ENCODE measurements at regions not wholly inside any gene's neighbourhood (a gene's known extent, or its start where the extent isn't known, plus 50 kb on each side); places are given as distances from the start of the nearest gene placed in this dataset.
"Not testable (repeated sequence)": the region's sequence is repeated elsewhere in the genome, so short reads cannot be mapped to it uniquely, and the experiment has no call there.

DNA sequence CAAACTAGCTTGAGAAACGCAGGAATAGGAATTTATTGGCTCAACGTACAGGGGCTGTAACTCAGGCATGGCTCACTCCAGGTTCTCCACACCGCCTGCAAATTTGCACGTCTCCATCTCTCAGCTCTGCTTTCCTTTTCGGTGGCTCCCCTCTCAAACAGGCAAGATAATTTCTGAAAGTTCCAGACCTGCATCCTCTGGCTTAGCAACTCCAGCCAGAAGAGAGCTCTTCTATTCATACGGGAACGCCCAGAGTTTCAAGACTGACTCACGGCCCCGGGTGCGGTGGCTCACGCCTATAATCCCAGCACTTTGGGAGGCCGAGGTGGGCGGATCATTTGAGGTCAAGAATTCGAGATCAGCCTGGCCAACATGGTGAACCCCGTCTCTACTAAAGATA is 139.7 kb upstream of the BNIP2 start:
- DNase-seq: no peak

DNA sequence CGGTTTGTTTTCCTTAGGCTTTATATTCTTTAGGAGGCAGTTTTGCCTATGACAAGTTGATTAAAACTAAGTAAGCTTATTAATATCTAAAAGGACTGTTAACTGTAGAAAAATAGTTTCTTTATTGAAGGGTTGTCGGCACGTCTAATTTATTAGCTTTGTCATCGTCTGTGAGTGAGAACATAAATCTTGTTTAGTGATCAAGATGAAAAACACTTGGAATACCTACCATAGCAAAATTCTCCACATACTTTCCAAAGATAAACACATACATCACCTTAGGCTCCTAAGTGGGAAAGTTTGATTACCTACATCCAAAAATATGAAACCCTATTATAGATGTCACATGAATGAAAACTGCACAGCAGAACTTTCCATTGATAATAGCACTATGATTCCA is 139.1 kb upstream of the BNIP2 start:
- DNase-seq: no peak

DNA sequence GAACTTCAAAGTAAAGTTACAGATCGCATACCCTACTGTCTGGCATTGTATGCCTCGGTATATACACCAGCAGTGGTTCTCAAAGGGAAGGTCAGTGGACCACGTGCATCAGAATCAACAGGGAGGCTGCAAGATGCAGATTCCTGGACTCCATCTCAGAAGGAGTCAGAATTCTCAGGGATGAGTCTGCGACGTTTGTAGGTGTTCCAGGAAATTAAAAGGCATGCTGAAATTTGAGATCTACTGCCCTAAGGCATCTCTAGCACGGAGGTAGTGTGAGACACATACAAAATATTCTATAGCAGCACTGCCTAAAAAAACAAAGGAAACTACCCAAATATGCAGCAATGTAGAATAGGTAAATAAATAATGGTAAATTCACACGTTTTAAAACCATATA is 136.8 kb upstream of the BNIP2 start:
- no peak for DNase-seq

DNA sequence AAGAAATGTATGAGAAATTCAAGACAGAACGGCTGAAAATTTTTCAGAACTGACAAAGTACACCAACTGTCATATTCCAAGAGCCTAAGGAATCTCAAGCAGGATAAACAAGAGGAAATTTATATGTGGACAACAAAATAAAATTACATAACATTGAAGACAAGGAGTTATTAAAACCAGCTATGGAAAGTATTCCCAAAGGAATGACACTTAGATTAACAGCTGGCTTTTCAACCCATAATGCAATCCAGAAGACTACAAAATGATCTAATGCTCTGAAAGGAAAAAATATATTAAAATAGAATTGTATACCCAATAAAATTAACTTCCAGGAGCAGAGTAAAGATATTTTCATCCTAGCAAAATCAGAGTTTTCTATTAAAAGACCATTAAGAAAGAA is 132.2 kb upstream of the BNIP2 start:
- DNase-seq: no peak

DNA sequence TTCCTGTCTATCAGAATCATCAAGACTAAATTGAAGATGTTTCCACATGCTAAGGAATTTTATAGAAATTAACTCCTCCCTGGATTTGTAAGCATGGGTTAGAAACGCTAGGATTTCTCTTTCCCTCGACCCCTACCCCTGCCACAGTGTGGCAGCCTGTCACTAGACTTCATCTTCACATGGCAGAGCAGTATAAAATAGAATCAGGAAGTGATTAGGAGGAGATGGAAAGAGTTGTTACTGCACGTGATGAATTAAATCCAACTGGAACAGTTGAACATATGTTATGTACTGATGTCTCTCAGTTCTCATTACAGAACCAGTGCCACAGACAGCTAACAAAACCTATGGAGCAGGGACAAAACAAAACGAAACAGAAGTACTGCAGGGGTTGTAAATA is 130.0 kb upstream of the BNIP2 start:
- DNase-seq: no peak

DNA sequence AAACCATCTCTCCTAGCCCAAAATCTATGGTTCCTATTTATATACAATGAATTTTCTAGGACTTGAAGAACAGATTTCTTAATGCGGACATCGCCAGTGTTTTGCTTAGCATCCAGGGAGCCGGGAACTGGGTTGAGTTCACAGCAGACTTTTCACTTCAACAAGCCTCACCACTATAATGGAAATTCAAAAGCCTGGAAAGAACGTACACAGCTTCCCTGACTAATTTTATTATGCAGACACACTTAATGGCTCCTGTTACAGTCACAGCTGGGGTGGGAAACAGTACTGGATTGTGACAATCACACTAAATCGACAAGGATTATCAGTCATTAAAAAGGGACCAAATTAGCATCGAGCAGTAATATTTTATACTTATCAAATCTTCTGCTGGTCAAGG is 129.2 kb upstream of the BNIP2 start:
- DNase-seq: no peak

DNA sequence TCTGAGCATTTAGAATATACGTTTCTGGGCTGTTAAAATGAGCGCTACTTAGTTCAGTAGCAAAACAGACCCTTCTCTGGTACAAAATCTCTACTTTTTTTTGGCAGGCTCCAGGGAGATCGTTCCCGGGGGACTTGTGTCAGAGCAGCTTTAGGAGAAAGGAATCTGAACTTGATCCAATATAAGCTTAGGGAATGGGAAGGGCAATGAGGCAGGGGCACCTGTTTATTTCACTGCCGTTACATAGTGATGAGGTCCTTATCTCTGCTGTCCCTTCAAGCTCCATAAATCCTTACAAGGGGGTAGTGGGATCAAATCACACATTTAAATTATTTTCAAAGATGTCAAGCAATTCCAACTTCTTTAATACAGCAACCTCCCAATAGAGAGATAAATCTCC is 128.7 kb upstream of the BNIP2 start:
- DNase-seq: no peak

DNA sequence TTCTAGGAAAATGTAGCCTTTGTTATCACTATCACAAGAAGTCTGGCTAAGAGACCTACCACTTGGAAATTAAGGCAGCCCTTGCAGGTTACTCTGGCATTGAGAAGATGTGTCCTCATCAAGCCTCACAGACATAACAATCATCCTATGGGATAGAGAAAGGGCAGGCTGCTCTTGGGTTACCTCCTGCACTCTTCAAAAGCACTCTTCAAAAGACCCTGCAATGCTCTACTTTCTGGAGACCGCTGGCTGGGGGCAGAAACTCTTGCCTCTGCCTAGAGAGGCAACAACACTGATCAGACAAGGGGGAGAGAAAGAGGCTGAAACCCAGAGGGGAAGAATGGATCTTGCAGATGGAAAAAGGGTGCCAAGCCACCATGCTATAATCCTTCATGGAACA is 127.9 kb upstream of the BNIP2 start:
- no peak for DNase-seq

DNA sequence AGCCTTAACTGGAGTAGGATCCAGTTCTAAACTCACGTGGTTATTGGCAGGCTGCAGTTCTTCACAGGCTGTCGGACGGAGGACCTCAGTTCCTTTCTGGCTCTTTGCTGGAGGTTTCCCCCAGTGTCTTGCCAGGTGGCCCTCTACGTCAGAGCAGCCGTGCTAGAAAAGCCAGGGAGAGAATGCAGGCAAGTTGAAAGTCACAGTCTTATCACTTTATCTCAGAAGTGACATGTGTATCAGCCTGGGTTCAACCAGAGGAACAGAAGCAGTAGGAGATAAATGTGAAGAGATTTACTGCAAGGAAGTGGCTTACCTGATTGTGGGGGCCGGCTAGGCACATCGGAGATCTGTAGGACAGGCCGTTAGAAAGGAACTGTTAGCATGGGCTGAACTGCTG is 125.3 kb upstream of the BNIP2 start:
- no peak for DNase-seq

DNA sequence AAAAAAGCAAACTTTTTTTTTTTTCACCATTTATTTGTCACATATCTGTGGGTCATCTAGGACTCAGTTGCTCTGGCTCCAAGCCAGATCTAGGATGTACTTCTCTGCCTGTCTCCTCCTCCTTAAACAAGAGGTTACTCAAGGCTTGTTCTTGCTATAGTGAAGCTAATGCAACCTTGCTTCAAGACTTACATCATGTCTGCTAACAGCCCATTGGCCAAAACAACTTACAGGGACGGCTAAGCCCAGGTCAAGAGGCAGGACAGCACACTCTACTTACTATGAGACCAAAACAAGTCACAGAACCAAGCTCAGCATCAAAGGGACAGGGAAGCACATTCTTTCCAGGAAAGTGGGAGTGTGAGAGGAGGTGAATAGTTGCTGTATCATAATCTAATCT is 123.8 kb upstream of the BNIP2 start:
- DNase-seq: no peak

DNA sequence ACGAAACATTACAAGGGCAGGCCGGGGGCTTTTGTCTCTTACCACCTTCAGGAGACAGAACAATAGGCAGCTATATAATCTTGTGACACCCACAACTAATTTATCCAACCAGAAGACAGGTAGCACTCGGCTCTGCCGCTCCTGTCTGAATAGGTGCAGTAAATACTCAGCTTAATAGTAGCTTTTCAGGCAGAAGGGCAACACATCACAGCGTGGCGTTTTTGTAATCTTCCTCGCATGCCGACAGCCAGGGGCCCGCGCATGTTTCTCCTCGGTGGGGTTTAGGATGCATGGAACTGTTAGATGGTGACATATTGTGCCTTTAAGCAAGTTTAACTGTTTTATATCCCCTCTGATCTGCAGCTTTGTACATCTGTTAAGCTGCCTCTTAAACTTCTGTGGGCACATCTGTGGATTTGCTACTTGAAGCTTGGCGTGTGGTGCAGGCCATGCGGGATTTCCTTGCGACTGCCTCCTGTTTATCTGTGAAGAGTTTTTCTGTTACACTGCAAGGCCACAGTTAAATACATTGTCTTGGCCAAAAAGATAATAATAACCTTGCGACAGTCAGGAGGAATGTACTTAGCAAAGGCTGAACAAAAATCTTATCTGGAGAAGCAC is 123.2 kb upstream of the BNIP2 start:
- no peak for DNase-seq

DNA sequence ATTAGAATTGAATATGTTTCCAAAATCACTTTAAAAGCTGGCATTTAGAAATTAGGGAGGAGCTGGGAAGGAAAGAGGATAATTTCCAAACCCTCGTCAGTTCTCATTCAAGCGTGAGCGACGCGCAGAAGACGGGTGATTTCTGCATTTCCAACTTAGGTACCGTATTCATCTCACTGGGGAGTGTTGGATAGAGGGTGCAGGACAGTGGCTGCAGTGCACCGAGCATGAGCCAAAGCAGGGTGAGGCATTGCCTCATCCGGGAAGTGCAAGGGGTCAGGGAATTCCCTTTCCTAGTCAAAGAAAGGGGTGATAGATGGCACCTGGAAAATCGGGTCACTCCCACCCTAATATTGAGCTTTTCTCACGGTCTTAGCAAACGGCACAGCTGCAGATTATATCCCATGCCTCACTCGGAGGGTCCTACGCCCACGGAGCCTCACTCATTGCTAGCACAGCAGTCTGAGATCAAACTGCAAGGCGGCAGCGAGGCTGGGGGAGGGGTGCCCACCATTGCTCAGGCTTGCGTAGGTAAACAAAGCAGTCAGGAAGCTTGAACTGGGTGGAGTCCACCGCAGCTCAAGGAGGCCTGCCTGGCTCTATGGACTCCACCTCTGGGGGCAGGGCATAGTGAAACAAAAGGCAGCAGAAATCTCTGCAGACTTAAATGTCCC is 114.3 kb upstream of the BNIP2 start:
- peak; percentile 73 for DNase-seq

DNA sequence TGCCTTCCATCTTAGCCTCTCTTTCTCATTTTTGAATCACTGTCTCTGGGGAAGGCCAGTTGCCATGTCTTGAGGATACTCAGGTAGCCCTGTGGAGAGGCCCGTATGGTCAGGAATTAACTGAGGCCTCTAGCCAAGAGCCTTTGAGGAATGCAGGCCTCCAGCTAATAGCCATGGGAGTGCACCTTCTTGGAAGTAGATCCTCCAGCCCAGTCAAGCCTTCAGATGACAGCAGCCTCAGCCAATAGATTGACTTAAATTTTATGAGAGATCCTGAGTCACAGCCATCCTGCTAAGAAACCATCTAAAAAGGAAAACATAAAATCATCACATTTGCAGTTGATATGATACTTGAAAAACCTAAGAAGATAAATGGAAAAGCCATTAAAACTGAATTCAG is 112.5 kb upstream of the BNIP2 start:
- no peak for DNase-seq

DNA sequence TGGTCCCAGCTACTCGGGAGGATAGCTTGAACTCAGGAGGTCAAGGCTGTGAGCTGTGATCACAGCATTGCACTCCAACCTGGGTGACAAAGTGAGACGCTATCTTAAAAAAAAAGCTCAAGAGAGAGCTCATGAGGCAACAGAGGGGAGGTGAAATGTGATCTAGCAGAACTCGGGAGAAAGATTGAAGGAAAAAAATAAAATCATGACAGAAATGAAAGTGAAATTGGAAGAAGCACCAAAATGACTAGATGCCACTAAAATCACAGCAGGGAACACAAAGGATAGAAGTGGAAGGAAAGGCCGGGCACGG is 109.4 kb upstream of the BNIP2 start:
- no peak for DNase-seq

DNA sequence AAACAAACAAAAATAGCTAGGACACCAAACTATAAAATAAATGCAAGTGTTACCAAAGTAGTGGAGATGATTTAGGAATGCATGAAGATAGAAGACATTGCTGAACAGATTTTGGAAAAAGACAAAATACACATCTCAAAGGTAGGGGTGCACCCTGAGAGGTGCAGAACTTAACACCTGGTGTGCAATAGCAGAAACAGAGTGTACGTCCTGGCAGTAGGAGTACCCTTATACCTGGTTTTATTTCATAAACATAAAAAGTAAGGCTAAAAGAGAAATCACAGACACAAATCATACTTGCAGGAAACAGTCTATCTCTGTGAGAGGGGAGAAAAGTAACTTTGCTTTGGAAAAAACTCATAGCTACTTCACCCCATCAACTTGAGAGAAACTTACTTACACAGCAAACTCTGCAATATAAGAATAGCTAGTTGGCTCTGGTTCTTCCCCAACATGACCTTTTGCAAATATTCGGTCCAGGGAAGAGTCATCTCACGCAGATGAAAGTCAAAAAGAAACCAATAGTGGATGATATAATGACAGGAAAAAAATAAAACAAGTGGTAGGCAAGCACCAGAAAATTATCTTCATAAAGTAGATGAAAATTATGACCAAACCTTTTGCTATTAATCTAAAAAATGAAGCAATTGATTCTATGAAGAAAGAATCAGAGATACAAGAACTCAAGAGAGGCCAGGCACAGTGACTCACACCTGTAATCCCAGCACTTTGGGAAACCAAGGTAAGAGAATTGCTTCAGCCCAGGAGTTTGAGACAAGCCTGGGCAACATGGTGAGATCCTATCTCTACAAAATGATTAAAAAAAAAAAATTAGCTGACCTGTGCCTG is 108.9 kb upstream of the BNIP2 start:
- no peak for DNase-seq

DNA sequence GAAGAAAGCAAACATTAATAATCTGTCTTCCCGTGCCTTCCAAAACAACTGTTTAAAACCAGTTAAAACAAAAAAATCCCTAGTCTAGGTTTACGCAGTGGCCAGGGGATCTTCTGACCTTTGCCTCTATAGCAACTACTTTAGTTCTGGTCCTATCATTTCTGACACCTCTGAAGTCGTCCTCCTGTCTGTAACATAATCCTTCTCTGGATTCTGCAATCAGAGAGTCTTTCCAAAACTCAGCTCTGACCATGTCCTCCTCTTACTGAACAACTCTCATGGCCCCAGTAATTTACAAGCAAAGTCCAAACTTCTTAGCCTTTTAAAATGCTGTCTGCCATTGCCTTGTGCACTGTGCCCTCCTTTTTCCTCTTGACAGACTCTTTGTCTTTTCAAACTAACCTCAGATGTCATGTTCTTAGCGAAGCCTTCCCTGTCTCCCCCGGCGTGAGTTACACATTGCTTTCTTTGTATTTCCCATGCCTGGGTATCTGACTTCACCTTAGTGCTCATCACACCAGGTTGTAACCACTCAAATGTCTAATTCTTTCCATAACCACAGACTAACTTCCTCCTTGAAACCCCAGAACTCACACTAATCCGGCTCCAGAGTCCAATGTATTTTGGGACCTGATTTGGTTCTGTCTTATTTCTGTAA is 105.2 kb upstream of the BNIP2 start:
- DNase-seq: no peak

DNA sequence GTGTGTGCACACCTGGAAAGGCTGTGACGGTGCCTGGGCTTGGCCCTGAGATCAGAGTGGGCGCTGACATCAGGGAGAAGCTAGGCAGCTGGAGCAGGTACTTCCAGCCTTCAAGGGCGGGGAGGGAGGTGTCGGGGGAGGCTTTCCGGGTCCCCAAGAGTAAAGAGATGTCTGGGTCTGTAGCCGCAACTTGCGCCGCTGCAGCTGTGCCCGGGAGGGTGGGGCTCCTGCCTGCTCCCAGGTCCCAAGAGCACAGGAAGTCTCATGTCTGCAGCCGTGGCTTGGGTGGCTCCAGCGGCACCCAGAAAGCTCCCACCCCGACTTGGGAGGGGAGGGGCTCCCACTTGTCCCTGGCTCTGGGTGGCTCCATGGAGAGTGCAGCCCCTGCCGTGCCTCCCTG is 103.2 kb upstream of the BNIP2 start:
- no peak for DNase-seq

DNA sequence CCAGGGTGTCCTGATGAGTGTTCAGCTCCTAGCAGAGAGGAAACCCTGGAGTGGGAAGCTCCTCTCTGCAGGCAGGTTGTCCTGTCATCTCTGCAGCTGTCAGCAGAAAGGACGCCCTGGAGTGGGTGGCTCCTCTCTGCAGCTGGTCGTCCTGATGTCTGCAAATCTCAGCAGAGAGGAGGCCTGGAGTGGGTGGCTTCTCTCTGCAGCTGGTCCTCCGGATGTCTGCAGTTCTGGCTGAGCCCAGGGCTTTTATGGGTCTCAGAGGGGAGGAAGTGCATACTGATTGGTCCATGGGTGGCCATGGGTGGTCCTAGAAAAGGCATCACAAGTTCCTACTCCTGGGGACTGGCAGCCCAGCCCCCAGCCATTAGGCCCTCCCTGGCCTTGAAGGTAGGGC is 102.6 kb upstream of the BNIP2 start:
- DNase-seq: no peak

DNA sequence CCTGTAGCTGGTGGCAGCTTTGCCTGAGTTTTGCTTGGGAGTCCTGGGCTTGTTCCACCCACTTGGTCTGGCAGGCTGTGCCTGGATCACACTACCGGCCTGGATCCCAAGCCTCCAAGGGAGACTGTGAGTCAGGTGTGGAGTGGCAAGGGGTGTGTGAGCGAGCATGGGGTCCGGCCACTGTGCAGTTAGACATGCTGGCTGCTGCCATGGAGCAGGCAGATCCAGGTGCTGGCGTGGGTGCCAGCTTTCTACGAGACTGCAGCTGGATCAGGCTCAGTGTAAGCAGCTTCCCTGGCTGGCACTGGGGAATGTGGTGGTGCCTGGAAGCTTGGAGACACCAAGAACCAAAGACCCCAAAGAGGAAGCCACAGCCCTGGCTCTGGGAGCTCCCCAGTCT is 102.0 kb upstream of the BNIP2 start:
- DNase-seq: no peak

DNA sequence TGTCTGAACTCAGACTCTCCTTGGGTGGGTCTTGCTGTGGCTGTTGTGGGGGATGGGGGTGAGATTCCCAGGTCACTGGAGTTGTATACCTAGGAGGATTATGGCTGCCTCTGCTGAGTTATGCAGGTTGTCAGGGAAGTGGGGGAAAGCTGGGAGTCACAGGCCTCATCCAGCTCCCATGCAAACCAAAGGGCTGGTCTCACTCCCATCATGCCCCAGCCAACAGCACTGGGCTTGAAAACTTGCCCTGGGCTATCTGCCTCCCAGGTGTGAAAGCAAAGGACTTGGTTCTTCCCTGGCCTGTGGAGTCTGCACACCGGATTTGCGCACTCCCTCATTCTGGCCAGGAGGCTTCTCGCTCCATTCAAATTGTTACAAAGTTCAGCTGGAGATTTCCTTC is 97.3 kb upstream of the BNIP2 start:
- DNase-seq: not testable (repeated sequence)

DNA sequence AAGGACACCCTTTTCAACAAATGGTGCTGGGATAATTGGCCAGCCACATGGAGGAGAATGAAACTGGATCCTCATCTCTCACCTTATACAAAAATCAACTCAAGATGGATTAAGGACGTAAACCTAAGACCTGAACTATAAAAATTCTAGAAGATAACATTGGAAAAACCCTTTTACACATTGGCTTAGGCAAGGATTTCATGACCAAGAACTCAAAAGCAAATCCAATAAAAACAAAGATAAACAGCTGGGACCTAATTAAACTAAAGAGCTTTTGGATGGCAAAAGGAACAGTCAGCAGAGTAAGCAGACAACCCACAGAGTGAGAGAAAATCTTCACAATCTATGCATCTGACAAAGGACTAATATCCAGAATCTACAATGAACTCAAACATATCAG is 96.9 kb upstream of the BNIP2 start:
- not testable (repeated sequence) for DNase-seq

DNA sequence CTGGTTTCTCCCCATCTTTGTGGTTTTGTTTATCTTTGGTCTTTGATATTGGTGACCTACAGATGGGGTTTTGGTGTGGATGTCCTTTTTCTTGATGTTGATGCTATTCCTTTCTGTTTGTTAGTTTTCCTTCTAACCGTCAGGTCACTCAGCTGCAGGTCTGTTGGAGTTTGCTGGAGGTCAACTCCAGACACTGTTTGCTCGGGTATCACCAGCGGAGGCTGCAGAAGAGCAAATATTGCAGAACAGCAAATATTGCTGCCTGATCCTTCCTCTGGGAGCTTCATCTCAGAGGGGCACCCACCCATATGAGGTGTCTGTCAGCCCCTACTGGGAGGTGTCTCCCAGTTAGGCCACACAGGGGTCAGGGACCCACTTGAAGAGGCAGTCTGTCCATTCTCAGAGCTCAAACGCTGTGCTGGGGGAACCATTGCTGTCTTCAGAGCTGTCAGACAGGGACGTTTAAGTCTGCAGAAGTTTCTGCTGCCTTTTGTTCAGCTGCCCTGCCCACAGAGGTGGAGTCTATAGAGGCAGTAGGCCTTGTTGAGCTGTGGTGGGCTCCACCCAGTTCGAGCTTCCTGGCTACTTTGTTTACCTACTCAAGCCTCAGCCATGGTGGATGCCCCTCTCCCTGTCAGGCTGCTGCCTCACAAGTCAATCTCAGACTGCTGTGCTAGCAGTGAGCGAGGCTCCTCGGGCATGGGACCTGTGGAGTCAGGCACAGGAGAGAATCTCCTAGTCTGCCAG is 94.8 kb upstream of the BNIP2 start:
- DNase-seq: not testable (repeated sequence)

DNA sequence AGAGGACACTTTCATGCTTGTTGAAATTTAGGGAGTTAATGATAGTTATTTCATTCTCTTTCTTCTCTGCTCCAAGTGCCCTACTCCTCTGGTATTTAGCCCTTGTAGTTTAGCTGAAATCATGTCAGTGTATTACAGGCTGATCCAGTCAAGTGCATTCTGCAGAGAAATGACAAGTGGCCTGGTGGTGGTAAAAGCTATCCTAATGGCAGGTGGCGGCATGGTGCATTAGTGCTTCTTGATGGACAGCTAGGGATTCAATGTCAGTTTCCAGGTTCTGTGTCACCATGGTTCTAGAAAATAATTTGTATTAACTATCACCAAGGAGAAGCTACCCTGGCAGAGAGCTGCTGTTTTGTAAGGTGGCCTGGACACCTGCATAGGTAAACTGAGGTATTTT is 90.0 kb upstream of the BNIP2 start:
- DNase-seq: no peak
